LNCaP clone FGC (cell line): ENCODE measurements at regions not wholly inside any gene's neighbourhood (a gene's known extent, or its start where the extent isn't known, plus 50 kb on each side); places are given as distances from the start of the nearest gene placed in this dataset.

Experiments
- DNase-seq: peaks from one replicate; pipeline ENCODE4 v3.0.0-alpha.2; 2011; ENCODE audit warnings: low read depth
- H3K4me3 ChIP-seq: 2 replicates; pipeline ENCODE4 v1.5.1; 2011; ENCODE audit warnings: mild to moderate bottlenecking, low read depth, low read length, control low read depth
- TF ChIP-seq, protein P1 (sequence below): IDR thresholded peaks from 2 replicates; pipeline ENCODE4 v1.5.1; 2012; ENCODE audit warnings: mild to moderate bottlenecking; ENCODE audit not compliant: control insufficient read depth, insufficient read depth; ENCODE audit errors: extremely low read depth

DNA sequence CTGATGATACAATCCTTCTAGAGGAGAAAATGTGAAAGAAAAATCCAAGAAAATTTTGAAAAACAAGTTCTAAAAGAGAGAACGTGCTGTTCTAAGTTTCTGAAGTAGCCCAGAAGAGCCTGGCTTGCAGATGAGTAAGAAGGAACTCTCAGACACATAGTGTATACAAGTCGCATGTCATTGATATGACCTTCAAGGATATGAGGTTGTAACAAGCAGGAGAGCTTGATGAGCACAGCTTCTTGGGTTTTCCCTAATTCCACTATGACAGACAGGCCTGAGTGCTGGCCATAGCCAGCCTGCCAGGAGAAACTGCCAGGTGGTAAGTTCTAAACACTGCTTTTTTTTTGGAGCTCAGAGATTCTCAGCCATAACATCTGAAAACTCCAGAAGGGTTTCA is 235.7 kb upstream of the SIX2 start:
- TF ChIP-seq, protein P1, sequence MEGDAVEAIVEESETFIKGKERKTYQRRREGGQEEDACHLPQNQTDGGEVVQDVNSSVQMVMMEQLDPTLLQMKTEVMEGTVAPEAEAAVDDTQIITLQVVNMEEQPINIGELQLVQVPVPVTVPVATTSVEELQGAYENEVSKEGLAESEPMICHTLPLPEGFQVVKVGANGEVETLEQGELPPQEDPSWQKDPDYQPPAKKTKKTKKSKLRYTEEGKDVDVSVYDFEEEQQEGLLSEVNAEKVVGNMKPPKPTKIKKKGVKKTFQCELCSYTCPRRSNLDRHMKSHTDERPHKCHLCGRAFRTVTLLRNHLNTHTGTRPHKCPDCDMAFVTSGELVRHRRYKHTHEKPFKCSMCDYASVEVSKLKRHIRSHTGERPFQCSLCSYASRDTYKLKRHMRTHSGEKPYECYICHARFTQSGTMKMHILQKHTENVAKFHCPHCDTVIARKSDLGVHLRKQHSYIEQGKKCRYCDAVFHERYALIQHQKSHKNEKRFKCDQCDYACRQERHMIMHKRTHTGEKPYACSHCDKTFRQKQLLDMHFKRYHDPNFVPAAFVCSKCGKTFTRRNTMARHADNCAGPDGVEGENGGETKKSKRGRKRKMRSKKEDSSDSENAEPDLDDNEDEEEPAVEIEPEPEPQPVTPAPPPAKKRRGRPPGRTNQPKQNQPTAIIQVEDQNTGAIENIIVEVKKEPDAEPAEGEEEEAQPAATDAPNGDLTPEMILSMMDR, result no peak
- DNase-seq, result no peak
- no peak overlapping the region for H3K4me3 ChIP-seq

DNA sequence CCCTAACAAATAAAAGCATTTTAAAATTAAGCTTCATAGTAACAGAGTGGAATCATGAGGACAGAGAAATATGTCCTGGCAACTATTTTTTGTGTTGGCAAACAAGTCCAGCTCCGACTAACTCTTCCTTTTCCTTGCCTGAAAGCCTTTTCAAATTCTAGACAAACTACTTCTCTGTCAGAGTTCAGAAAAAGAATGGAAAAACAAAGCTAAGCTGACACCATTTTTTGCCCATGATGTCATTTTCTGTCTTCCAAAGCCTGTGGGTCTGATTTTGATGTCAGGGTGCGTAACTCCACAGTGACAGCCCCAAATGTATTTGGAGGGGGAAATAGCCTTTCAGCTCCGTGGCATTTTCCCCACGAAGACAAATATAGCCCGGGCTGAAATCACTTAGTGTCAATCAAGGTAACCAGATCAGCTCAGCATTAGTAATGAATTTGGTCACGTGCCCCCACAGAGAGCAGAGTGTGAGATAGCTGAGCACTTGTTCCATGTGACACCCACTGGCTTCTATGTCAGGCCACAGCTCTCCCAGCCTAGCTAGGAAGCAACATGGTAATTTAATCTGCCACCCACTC is 233.0 kb upstream of the SIX2 start:
- DNase-seq, result no peak
- TF ChIP-seq, protein P1, result no peak
- H3K4me3 ChIP-seq, result no peak overlapping the region

GRCh38 chr2:45241061-45241561 is 231.9 kb upstream of the SIX2 start:
- DNase-seq, result no peak
- TF ChIP-seq, protein P1, result no peak
- H3K4me3 ChIP-seq, result no peak overlapping the region

DNA sequence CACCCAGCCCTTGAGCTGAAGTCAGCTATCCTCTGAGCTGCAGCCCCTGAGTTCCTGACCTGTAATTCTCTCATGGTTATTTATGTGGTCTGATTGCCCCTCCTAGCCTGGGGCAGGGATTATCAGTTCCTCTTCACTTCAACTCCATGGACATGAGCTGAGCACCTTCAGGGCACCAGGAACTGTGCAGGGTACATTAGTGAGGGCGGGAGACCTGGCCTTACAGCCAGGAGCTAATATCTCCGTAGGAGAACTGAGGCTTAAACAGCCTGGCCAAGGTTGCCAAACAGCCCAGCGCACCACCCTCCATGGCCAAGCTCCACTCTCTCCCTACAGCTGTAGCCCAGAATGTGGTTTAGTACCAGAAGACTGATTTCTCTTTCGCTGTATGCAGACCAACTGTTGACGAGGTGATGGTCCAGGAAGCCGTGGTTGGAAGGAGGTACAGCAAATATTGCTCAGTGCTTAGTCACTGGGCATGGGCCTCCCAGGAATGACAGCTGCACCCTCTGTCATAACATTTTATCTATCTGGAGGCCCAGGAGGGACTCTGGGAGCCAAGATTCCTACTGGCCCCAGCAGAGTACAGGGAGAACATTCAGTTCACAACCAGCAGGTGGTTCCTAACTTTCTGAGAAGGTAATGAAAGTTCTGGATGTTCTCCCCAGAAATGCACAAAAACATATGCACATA is 228.7 kb upstream of the SIX2 start:
- DNase-seq, result no peak
- no peak overlapping the region for H3K4me3 ChIP-seq

GRCh38 chr2:45237128-45237527 is 227.9 kb upstream of the SIX2 start:
- no peak overlapping the region for H3K4me3 ChIP-seq
- TF ChIP-seq, protein P1, result no peak
- DNase-seq, result no peak

More for the DNA sequence above, 228.7 kb upstream of the SIX2 start:
- TF ChIP-seq, protein P1, result no peak

DNA sequence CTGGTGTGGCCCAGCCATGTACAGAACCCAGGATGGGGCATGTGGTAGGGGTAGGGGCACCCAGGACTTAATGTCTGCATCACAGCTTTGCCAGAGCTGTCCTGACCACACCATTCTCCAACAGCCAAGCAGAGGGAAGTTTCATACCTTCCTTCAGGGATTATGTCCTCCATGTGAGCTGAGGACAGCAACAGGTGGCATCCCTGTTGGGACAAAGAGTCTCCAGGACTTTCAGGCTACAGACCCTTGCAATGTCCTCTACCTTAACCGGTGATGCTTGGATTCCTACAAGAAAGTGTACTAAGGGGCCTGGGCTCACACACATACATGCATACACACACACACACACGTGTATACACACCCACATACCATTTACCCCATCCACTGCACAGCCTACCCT is 227.0 kb upstream of the SIX2 start:
- no peak for DNase-seq
- no peak overlapping the region for H3K4me3 ChIP-seq
- TF ChIP-seq, protein P1, result no peak
